ENCODE measurements at regions not wholly inside any gene's neighbourhood (a gene's known extent, or its start where the extent isn't known, plus 50 kb on each side); places are given as distances from the start of the nearest gene placed in this dataset.

DNA sequence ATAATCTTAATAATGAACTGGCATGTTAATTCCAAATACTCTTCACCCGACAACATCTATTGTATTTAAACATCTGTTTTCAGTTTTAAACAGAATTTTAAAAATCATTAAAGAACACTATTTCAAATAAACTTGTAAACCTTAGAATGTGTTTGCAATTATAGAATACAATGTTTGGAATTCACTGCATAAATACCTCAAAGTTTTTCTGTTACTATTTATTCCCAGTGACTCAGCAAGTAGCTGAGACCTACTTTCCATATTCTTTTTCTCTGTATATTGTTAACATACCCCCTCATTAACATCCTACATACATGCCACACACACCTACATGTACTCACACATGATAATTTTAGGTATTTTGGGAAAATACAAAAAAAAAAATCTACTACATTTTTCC lies 1134.3 kb downstream of the SLITRK1 start:
- TF ChIP-seq CTCF (IDR thresholded peaks at IDR 0.05; ENCODE audit: unreplicated experiment) = no peak
- intact Hi-C loops (cut with micrococcal nuclease) = no loop called here
- no peaks in the 10 kb centered on the region for H3K4me1 Mint-ChIP-seq (ENCODE audit: insufficient read depth, unreplicated experiment)
- CTCF ChIA-PET = no interaction called here
- no peaks in the 10 kb centered on the region for H3K9me3 Mint-ChIP-seq (ENCODE audit: unreplicated experiment)
- no peak overlapping the region for H3K27ac Mint-ChIP-seq (ENCODE audit: low read depth, unreplicated experiment)
- no peaks in the 10 kb centered on the region for H3K27me3 Mint-ChIP-seq (ENCODE audit: insufficient read depth, unreplicated experiment)
- DNase-seq (ENCODE audit: unreplicated experiment) = no peak
- POLR2A ChIA-PET = interaction anchor here (0.5 kb wide), 1 partner anchor 642 kb away, joined by 3 read pairs; no protein-coding TSS in a partner anchor
- no peak overlapping the region for H3K4me3 Mint-ChIP-seq (ENCODE audit: unreplicated experiment)
- BruUV-seq (replicated peaks) = no TSS peak
- no peaks in the 10 kb centered on the region for H3K36me3 Mint-ChIP-seq (ENCODE audit: insufficient read depth, unreplicated experiment)

DNA sequence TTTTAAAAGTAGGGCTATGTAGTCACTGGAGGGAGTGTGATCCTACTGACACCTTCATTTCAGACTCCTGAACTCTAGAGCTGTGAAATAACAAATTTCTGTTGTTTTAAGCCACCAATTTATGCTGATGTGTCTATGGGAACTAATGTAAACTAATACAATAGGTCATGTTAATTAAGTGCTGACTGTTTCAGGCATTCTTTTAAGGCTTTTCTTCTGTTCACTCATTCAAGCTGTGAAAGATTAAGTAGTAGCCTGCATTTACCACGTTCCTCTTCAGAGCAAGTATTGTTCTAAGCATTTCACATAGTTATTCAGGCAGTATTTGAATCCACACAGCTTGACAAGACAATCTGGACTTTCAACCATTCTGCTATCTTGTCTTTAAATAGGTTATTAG lies 1135.0 kb downstream of the SLITRK1 start:
- H3K27ac Mint-ChIP-seq (ENCODE audit: low read depth, unreplicated experiment) = no peak overlapping the region
- TF ChIP-seq CTCF (IDR thresholded peaks at IDR 0.05; ENCODE audit: unreplicated experiment) = no peak

GRCh38 chr13:82740442-82740841 lies 1141.8 kb downstream of the SLITRK1 start:
- intact Hi-C loops (cut with micrococcal nuclease) = no loop called here
- CTCF ChIA-PET = interaction anchor here (0.5 to 1.1 kb wide), 5 partner anchors 22 to 1435 kb away, joined by 3 to 5 read pairs (median 3); no protein-coding TSS in a partner anchor
- no TSS peak for BruUV-seq (replicated peaks)

More for the DNA sequence above, 1135.0 kb downstream of the SLITRK1 start:
- POLR2A ChIA-PET = interaction anchor here (0.5 kb wide), 1 partner anchor 643 kb away, joined by 3 read pairs; no protein-coding TSS in a partner anchor
- Mint-ChIP-seq H3K4me3 (ENCODE audit: unreplicated experiment) (no peak overlapping the region), H3K36me3 (ENCODE audit: insufficient read depth, unreplicated experiment) (no peaks in the 10 kb centered on the region), H3K27me3 (ENCODE audit: insufficient read depth, unreplicated experiment) (no peaks in the 10 kb centered on the region), H3K4me1 (ENCODE audit: insufficient read depth, unreplicated experiment) (no peaks in the 10 kb centered on the region), H3K9me3 (ENCODE audit: unreplicated experiment) (no peaks in the 10 kb centered on the region)
- CTCF ChIA-PET = no interaction called here
- intact Hi-C loops (cut with micrococcal nuclease) = no loop called here
- BruUV-seq (replicated peaks) = no TSS peak
- no peak for DNase-seq (ENCODE audit: unreplicated experiment)

DNA sequence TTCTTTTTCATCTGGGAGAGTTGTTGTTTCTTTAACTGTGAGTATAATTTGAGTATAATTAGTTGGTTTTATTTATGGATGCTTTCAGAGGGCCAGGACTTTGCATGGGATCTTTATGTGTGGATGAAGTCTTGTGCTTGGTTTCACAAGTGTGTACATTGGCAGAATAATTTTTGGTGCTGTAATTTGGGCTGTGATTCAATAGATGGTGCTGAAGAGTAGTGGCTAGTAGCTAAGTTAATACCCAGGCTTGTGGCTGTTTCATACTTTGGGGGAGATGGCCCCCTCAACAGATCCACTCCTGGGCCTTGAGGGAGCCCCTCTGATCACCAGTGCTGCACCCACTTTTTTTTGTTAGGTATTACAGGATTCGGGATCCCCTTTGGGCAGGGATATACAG lies 1142.4 kb downstream of the SLITRK1 start:
- no peaks in the 10 kb centered on the region for H3K27me3 Mint-ChIP-seq (ENCODE audit: insufficient read depth, unreplicated experiment)
- H3K36me3 Mint-ChIP-seq (ENCODE audit: insufficient read depth, unreplicated experiment) = no peaks in the 10 kb centered on the region
- ChIA-PET CTCF (interaction anchor here (0.6 to 1.4 kb wide), 4 partner anchors 10 to 933 kb away, joined by 3 to 7 read pairs (median 3); no protein-coding TSS in a partner anchor), POLR2A (no interaction called here)
- TF ChIP-seq CTCF (IDR thresholded peaks at IDR 0.05; ENCODE audit: unreplicated experiment) = peak; percentile 18
- H3K4me3 Mint-ChIP-seq (ENCODE audit: unreplicated experiment) = no peak overlapping the region
- intact Hi-C loops (cut with micrococcal nuclease) = no loop called here
- no peaks in the 10 kb centered on the region for H3K9me3 Mint-ChIP-seq (ENCODE audit: unreplicated experiment)
- peak; percentile 12 for DNase-seq (ENCODE audit: unreplicated experiment)
- no TSS peak for BruUV-seq (replicated peaks)
- H3K27ac Mint-ChIP-seq (ENCODE audit: low read depth, unreplicated experiment) = no peak overlapping the region
- no peaks in the 10 kb centered on the region for H3K4me1 Mint-ChIP-seq (ENCODE audit: insufficient read depth, unreplicated experiment)

More at GRCh38 chr13:82740442-82740841, 1141.8 kb downstream of the SLITRK1 start:
- DNase-seq (ENCODE audit: unreplicated experiment) = no peak
- POLR2A ChIA-PET = no interaction called here
- Mint-ChIP-seq H3K4me1 (ENCODE audit: insufficient read depth, unreplicated experiment) (no peaks in the 10 kb centered on the region), H3K4me3 (ENCODE audit: unreplicated experiment) (no peak overlapping the region), H3K36me3 (ENCODE audit: insufficient read depth, unreplicated experiment) (no peaks in the 10 kb centered on the region), H3K9me3 (ENCODE audit: unreplicated experiment) (no peaks in the 10 kb centered on the region), H3K27me3 (ENCODE audit: insufficient read depth, unreplicated experiment) (no peaks in the 10 kb centered on the region), H3K27ac (ENCODE audit: low read depth, unreplicated experiment) (no peak overlapping the region)
- TF ChIP-seq CTCF (IDR thresholded peaks at IDR 0.05; ENCODE audit: unreplicated experiment) = no peak
